Left ventricle myocardium superior (tissue), 1 donor: ENCODE measurements at regions not wholly inside any gene's neighbourhood (a gene's known extent, or its start where the extent isn't known, plus 50 kb on each side); places are given as distances from the start of the nearest gene placed in this dataset.
"Not testable (repeated sequence)": the region's sequence is repeated elsewhere in the genome, so short reads cannot be mapped to it uniquely, and the experiment has no call there.

Experiments used
- ATAC-seq: fragments of 200-7000 bp; cut with Tn5 transposase; one replicate; pipeline ENCODE4 v1.9.1; 2020; ENCODE audit warnings: mild to moderate bottlenecking, moderate library complexity
- DNase-seq: peaks from one replicate; pipeline ENCODE4 v3.0.0-alpha.2; 2020
- intact Hi-C: fragments of 100-400 bp; cut with micrococcal nuclease; formaldehyde crosslinking; loops from one replicate; pipeline ENCODE4 v1.11.0; 2022
- donor health status: DM: no; HTN: yes; CAD: no; lungs with severe emphysema.

- DNase-seq (no peak), ATAC-seq (no peak)
- intact Hi-C loops = no loop called here
Observed at GRCh38 chr7:63087575-63088190, 911.0 kb upstream of the ZNF722 start.

DNA sequence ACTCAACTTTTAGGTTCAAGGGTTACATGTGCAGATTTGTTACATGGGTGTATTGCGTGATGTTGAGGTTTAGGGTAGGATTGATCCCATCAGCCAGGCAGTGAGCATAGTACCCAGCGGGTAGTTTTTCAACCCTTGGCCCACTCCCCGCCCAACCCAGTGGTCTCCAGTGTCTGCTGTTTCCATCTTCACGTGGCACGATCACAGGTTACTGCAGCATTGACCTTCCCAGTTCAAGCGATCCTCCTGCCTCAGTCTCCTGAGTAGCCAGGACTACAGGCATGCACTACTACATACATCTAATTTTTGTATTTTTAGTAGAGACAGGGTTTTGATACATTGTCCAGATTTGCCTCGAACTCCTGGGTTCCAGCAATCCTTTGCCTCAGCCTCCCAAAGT lies 905.7 kb upstream of the ZNF722 start:
- ATAC-seq (no peak), DNase-seq (no peak)
- intact Hi-C loops = no loop called here

DNA sequence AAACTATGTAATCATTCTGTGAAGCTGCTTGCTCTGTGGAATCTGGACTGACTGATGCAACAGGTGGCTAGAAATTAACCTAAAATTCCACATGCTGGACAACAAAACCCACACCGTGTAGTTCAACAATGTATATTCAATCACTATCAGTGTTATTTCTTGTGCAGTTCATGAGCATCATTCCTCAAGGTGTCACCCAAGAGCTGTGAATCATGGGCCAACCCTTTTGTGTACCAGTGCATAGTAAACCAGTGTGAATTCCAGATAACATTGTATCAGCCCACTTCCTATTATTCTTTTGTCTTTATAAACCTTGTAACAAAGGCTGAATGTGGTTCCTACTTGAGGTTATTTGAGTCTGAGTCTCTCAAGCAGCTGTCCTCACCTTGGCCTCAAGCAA lies 905.2 kb upstream of the ZNF722 start:
- ATAC-seq (no peak), DNase-seq (no peak)
- intact Hi-C loops = no loop called here

DNA sequence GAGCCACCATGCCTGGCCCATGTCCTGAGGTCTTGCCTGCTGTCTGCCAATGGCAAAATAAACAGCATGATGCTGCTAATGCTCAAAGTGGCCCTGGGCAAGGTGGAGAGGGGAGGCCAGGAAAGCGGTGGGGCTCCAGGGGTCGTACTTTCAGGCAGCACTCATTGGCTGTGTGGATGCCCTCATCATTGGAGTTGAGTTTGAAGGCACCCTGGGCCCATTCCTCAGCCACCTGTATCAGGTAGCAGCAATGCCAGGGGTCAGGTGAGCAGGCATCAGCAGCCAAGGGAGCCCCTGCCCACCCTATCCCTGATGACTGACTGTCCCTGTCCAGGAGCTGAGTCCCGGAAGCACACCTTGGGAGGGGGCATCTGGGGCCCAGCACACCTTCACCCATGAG lies 902.5 kb upstream of the ZNF722 start:
- intact Hi-C loops = no loop called here
- ATAC-seq = no peak
- no peak for DNase-seq

DNA sequence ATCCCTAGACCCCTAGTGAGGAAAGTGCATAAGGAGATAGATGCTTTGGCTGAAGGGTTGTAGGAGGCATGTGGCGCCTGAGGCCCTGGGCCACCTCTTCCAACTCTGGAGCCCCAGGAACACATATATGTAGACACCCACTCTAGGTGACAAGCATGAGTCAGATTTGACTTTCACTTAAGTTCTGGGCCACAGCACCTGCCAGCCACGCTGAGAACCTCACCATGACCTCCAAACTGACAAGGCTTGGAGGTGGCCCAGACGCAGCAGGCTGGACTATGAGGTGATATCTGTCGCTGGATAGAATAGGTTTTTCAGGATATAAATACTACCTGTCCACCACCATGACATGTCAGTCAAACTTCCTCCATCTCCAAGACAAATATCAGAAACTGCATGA lies 894.0 kb upstream of the ZNF722 start:
- DNase-seq = no peak
- intact Hi-C loops = no loop called here
- ATAC-seq = no peak

DNA sequence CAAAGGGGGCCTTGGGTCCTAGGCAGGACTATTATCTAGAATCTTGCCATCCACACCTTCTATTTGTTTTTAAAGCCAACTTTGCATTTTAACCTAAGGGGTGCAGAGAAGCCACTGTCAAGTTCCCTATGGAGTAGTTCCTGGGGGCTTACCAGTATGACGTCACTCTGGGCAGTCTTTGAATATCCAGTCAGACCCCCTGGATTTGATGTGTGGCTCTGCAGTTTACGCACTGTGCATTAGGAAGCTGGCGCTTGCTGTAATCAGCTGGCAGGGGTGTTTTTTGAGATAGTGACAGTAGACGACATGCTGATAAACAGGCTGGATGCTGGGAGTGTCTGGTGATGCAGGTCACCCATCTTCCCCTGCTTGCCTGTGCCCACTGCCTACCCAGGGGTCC lies 892.7 kb upstream of the ZNF722 start:
- intact Hi-C loops = no loop called here
- no peak for ATAC-seq
- DNase-seq = no peak

GRCh38 chr7:63106506-63107388 lies 891.9 kb upstream of the ZNF722 start:
- ATAC-seq = no peak
- intact Hi-C loops = no loop called here
- no peak for DNase-seq

DNA sequence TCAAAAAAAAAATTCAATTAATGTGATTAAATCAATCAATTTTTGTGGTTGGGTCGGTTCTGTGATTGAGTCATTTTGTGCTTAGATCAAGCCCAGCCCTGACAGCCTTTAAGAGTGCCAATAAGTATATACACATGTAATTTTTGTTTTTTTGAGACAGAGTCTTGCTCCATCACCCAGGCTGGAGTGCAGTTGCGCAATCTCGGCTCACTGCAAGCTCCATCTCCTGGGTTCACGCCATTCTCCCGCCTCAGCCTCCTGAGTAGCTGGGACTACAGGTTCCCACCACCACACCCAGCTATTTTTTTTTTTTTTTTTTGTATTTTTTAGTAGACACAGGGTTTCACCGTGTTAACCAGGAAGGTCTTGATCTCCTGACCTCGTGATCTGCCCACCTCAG lies 887.1 kb upstream of the ZNF722 start:
- ATAC-seq, intact Hi-C loops, DNase-seq: not testable (repeated sequence)

DNA sequence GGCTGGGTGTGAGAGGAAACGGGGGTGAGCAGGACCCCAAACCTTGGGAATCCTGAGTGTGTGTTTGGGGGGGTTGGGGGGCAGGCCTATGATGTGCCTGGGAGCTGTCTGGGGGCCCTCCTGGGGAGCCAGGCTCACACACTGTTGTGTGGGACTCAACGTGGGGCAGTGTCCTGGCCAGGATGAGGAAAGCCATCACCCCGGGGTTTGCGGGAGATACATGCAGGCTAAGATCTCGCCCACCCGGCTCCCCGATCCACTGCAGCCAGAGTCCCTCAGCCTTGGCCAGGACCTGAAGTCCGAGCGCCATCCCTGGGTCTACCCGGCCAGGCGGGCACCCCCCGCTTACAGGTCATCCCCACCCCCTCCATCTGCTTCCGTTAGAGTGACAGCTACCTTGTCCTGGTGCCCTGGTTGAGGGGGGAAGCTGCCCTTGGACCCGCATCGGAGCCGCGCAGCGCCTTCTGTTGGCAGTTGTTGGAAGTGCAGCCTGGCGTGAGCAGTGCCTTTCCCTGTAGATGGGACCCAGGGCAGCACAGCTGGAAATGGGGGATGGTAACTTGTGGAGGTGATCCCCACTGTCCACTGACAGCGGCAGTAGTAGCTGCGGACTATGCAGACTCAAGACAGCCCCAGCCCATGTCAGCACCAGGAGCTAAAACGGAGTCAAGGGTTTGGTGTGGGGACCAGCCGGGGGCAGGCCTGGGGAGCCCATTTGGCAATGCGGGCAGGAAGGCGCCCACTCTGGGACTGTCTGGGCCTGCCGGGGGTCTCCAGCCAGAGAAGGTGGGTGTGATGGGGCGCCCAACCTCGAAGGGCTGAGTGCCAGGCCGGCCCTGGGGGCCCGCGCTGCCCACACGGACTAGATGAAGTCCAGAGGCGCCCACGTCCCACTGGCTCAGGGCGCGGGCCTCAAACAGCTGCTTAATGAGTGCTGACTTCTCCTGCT lies 885.6 kb upstream of the ZNF722 start:
- DNase-seq = no peak
- intact Hi-C loops = no loop called here
- ATAC-seq = no peak

DNA sequence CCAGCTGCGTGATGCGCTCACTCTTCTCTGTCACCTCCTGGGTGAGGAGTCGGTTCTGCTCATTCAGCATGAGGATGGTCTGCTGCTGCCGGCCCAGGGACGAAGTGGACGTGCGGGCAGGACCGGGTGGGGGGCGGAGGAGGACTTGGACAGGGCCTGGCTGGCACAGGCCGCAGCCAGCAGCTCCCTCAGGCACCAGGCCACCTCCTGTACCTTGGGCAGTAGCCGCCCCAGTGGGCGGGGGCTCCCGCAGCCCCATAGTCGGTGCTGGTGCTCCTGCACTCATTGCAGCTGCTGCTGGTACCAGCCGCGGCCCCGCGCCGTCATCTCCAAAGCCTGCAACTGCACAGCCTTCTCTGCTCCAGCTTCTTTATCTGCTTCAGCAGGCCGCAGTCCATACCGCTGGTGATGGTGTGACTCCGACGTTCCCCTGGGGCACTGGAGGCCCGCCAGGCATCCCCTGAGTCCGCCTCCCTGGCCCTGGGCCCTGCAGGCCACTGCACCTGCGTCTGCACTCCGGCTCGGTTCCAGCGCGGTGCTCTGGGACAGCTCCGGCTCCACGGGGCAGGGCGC lies 884.9 kb upstream of the ZNF722 start:
- DNase-seq (no peak), ATAC-seq (no peak)
- intact Hi-C loops = no loop called here

DNA sequence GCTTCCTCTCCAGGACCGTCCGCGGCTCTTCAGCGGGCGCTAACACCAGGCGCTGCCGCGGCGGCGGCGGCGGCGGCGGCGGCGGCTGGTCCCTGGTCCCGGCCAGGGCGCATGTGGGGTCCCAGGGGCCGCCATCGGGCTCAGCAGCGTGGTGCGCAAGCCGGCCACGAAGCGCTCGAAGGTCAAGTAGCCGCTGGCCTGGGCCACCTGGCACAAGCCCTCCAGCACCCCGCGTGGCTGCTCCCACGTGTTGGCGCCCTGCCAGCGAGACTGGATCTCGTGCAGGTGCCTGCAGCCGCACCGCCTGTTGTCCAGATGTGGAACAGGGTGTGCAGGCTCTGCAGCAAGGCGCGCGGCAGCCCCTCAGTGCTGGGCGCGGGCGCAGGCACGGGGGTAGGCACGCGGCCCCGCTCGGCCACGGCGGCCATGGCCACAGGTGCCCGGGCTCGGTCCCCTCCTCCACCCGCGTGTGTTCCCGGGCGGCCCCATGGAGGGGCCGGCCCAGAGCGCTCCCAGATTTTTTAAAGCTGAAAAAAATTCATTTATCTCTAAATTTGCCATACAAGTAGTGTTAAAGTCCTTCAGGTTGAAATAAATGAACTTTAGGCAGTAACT lies 884.2 kb upstream of the ZNF722 start:
- ATAC-seq = no peak
- DNase-seq = no peak
- intact Hi-C loops = no loop called here
